ENCODE measurements at regions not wholly inside any gene's neighbourhood (a gene's known extent, or its start where the extent isn't known, plus 50 kb on each side); places are given as distances from the start of the nearest gene placed in this dataset.

DNA sequence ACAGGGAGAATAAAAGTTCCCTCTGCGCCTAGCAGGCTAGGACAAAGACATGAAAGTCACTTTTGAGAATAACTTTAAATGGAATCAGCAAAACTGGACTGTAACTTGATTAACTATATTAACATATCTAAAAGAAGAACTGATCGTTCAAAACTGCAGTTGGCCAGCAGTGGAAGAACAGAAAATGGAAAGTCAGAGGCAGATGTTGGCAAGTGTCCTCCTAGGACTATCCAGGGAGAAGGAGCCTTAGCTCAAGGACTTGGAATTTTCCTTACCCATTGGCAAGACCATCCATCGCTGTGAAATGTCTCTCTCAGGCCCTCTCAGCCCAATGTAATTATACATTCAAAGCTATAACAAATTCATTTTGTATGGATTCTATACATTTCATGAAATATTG is 419.7 kb downstream of the ATP23 start:
- ChIA-PET RAD21 (ENCODE audit: low non-redundant PET in 1 of 2, low total read pairs in 2 of 2, uncharacterized antibody in 2 of 2, unreplicated experiment in 2 of 2) (no interaction called here), CTCF (no interaction called here), POLR2A (no interaction called here)
- no peaks in the 10 kb centered on the region for H3K79me2 ChIP-seq (ENCODE audit: insufficient read depth, low read length)
- H3K27ac ChIP-seq (ENCODE audit: low read depth, low read length) = no peak overlapping the region
- intact Hi-C loops (cut with micrococcal nuclease) = no loop called here
- no peaks in the 10 kb centered on the region for H3K36me3 ChIP-seq (ENCODE audit: control insufficient read depth in 1 of 2, insufficient read depth in 2 of 2, low read length in 2 of 2)
- TF ChIP-seq, protein P1, sequence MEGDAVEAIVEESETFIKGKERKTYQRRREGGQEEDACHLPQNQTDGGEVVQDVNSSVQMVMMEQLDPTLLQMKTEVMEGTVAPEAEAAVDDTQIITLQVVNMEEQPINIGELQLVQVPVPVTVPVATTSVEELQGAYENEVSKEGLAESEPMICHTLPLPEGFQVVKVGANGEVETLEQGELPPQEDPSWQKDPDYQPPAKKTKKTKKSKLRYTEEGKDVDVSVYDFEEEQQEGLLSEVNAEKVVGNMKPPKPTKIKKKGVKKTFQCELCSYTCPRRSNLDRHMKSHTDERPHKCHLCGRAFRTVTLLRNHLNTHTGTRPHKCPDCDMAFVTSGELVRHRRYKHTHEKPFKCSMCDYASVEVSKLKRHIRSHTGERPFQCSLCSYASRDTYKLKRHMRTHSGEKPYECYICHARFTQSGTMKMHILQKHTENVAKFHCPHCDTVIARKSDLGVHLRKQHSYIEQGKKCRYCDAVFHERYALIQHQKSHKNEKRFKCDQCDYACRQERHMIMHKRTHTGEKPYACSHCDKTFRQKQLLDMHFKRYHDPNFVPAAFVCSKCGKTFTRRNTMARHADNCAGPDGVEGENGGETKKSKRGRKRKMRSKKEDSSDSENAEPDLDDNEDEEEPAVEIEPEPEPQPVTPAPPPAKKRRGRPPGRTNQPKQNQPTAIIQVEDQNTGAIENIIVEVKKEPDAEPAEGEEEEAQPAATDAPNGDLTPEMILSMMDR (IDR thresholded peaks at IDR 0.05 in 2 of 3, conservative IDR thresholded peaks at IDR 0.05 in 1 of 3; ENCODE audit: borderline replicate concordance in 1 of 3, insufficient read depth in 1 of 3, low read depth in 2 of 3, low read length in 2 of 3) = no peak
- TF ChIP-seq MAX (IDR thresholded peaks at IDR 0.05) (no peak), RAD21 (IDR thresholded peaks at IDR 0.05; ENCODE audit: low read depth) (no peak), ELF1 (IDR thresholded peaks at IDR 0.05; ENCODE audit: borderline replicate concordance, low read depth) (no peak), YY1 (IDR thresholded peaks at IDR 0.05; ENCODE audit: extremely low read depth, insufficient replicate concordance, low read depth, low read length) (no peak), REST (IDR thresholded peaks at IDR 0.05; ENCODE audit: low read depth) (no peak), FOSL1 (IDR thresholded peaks at IDR 0.05; ENCODE audit: low read depth) (no peak), POLR2A (IDR thresholded peaks at IDR 0.05; ENCODE audit: borderline replicate concordance, extremely low read depth, insufficient read depth, insufficient read length) (no peak), CEBPB (IDR thresholded peaks at IDR 0.05; ENCODE audit: low read depth) (no peak), SRF (IDR thresholded peaks at IDR 0.05; ENCODE audit: low read depth) (no peak), SIN3A (IDR thresholded peaks at IDR 0.05; ENCODE audit: low read depth) (no peak), POLR2AphosphoS5 (IDR thresholded peaks at IDR 0.05; ENCODE audit: low read depth, low read length) (no peak), EGR1 (IDR thresholded peaks at IDR 0.05; ENCODE audit: low read depth) (no peak)
- TF ChIP-seq, protein P2, sequence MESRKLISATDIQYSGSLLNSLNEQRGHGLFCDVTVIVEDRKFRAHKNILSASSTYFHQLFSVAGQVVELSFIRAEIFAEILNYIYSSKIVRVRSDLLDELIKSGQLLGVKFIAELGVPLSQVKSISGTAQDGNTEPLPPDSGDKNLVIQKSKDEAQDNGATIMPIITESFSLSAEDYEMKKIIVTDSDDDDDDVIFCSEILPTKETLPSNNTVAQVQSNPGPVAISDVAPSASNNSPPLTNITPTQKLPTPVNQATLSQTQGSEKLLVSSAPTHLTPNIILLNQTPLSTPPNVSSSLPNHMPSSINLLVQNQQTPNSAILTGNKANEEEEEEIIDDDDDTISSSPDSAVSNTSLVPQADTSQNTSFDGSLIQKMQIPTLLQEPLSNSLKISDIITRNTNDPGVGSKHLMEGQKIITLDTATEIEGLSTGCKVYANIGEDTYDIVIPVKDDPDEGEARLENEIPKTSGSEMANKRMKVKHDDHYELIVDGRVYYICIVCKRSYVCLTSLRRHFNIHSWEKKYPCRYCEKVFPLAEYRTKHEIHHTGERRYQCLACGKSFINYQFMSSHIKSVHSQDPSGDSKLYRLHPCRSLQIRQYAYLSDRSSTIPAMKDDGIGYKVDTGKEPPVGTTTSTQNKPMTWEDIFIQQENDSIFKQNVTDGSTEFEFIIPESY (IDR thresholded peaks at IDR 0.05; ENCODE audit: extremely low read depth, insufficient replicate concordance, low read length) = no peak
- TF ChIP-seq, protein P3, sequence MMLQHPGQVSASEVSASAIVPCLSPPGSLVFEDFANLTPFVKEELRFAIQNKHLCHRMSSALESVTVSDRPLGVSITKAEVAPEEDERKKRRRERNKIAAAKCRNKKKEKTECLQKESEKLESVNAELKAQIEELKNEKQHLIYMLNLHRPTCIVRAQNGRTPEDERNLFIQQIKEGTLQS (IDR thresholded peaks at IDR 0.05) = no peak
- no TSS peak for BruUV-seq (replicated peaks)
- ATAC-seq (no peak), DNase-seq (ENCODE audit: low read depth, low spot score) (no peak)
- H3K4me2 ChIP-seq (ENCODE audit: low read length) = no peak overlapping the region
- H3K9ac ChIP-seq (ENCODE audit: low read length) = no peak overlapping the region
- no peak overlapping the region for H3K4me3 ChIP-seq (replicated peaks in 1 of 2; ENCODE audit: low read depth in 1 of 2, low read length in 2 of 2)
- H3K4me1 ChIP-seq (ENCODE audit: control insufficient read depth in 1 of 2, insufficient read depth in 2 of 2, low read length in 2 of 2) = peaks cover 0 to 8% of the 10 kb centered on the region in 2 experiments; a peak in 2 of 4 replicates
- H3K27me3 ChIP-seq (ENCODE audit: insufficient read depth, low read length) = no peaks in the 10 kb centered on the region
- H4K20me1 ChIP-seq (ENCODE audit: insufficient read depth) = no peaks in the 10 kb centered on the region
- no peaks in the 10 kb centered on the region for H3K9me2 ChIP-seq (ENCODE audit: insufficient read depth)
- H2AFZ ChIP-seq (ENCODE audit: low read depth, low read length, poor library complexity, severe bottlenecking) = no peak overlapping the region
- no peaks in the 10 kb centered on the region for H3K9me3 ChIP-seq (ENCODE audit: control insufficient read depth in 1 of 2, insufficient read depth in 1 of 2, low read depth in 1 of 2, low read length in 2 of 2)
